IPS DF 6.9 (cell line): ENCODE measurements at regions not wholly inside any gene's neighbourhood (a gene's known extent, or its start where the extent isn't known, plus 50 kb on each side); places are given as distances from the start of the nearest gene placed in this dataset.
"Not testable (repeated sequence)": the region's sequence is repeated elsewhere in the genome, so short reads cannot be mapped to it uniquely, and the experiment has no call there.

Source experiments
- DNase-seq: peaks from one replicate; pipeline ENCODE4 v3.0.0-alpha.2; 2013; ENCODE audit warnings: low read depth, low spot score
- H3K27ac ChIP-seq: one replicate; pipeline ENCODE4 v1.5.1; 2013; ENCODE audit warnings: low read length, control low read depth
- H3K27me3 ChIP-seq: 2 replicates; pipeline ENCODE4 v1.6.1; 2013; ENCODE audit warnings: mild to moderate bottlenecking, low read length; ENCODE audit not compliant: control insufficient read depth, insufficient read depth
- H3K36me3 ChIP-seq: 2 replicates; pipeline ENCODE4 v1.6.1; 2013; ENCODE audit warnings: low read length; ENCODE audit not compliant: control insufficient read depth, insufficient read depth
- H3K4me1 ChIP-seq: 2 replicates; pipeline ENCODE4 v1.6.1; 2013; ENCODE audit warnings: low read length; ENCODE audit not compliant: control insufficient read depth, insufficient read depth
- H3K4me3 ChIP-seq: 2 replicates; pipeline ENCODE4 v1.5.1; 2013; ENCODE audit warnings: mild to moderate bottlenecking, low read length
- H3K9me3 ChIP-seq: 2 replicates; pipeline ENCODE4 v1.6.1; 2013; ENCODE audit warnings: low read length, inconsistent platforms; ENCODE audit not compliant: control insufficient read depth, insufficient read depth
- WGBS: extraction: QIAGEN DNeasy Blood & Tissue Kit; methylation state at CpG from one replicate; pipeline ENCODE4 v1.1.7; 2013; ENCODE audit warnings: mixed read lengths, missing lambda C conversion rate; ENCODE audit not compliant: insufficient read length, insufficient coverage; 5-methylcytosine and 5-hydroxymethylcytosine counted together

DNA sequence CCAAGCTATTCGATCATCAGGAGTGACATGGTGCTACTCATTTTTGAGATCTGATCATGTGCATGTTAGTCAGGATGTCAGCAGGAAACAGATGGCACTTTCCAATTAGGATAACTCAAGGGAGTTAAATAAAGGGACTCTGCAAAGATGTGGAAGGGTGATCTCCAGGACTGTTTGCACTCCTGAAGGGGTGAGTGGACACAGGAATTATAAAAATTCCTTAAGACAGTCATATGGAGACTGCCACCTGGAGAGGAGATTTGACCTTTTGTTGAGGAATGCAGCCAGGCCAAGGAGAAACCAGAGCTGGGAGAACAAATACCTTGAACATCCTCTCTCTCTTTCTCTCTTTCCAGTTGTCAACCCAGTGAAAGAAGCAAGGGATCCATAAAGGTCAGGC, 189.1 kb downstream of the GABRG2 start:
- Histone ChIP-seq H3K27me3 (no peaks in the 10 kb centered on the region), H3K4me1 (no peaks in the 10 kb centered on the region), H3K27ac (no peak overlapping the region), H3K36me3 (no peaks in the 10 kb centered on the region), H3K9me3 (no peaks in the 10 kb centered on the region), H3K4me3 (no peak overlapping the region)
- DNase-seq, result no peak
- no CpG with 5 or more reads among the region's 1 CpG for WGBS

DNA sequence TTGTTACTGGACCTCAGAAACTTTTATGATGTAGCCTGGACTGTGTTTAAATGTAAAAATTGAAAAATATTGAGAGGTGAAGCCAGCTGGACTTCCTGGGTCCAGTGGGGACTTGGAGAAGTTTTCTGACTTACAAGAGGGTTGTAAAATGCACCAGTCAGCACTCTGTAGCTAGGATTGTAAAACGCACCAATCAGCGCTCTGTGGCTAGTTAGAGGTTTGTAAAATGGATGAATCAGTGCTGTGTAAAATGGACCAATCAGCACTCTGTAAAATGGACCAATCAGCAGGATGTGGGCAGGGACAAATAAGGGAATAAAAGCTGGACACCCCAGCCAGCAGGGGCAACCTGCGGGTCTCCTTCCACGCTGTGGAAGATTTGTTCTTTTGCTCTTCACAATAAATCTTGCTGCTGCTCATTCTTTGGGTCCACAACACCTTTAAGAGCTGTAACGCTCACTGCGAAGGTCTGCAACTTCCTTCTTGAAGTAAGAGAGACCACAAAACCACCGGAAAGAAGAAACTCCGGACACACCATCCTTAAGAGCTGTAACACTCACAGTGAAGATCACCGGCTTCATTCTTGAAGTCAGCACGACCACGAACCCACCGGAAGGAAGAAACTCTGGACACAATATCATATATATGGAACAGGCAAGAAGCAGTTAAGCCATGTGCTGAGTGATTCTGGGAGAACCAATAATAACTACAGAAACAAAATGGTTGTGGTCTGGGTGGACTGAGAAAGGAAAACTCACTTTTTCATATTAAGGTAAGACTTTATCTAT, 201.3 kb downstream of the GABRG2 start:
- no peak for DNase-seq
- WGBS, result no CpG with 5 or more reads among the region's 12 CpGs
- H3K36me3 ChIP-seq, result no peaks in the 10 kb centered on the region
- H3K4me3 ChIP-seq, result no peak overlapping the region
- H3K27me3 ChIP-seq, result no peaks in the 10 kb centered on the region
- H3K4me1 ChIP-seq, result no peaks in the 10 kb centered on the region
- no peak overlapping the region for H3K27ac ChIP-seq
- no peaks in the 10 kb centered on the region for H3K9me3 ChIP-seq

DNA sequence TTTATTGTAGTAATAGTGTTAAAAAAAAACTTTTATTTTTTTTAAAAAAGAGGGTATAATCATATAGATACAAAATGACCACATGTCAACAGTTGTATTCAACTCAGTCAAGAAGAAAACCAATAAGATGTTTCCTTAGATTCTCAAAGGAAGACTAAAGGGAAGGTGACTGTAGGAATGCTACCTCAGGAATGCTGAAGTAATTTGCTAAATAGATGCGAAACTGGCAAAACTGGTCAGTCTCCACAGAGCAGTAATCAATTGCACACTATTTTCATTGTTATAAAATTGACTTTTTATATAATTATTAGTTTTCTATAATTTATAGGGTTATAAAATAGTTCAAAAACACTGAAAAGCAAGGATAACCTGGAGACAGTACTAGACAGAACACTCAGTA, 204.8 kb downstream of the GABRG2 start:
- Histone ChIP-seq H3K27me3 (no peaks in the 10 kb centered on the region), H3K4me3 (no peak overlapping the region), H3K4me1 (peaks cover 2% of the 10 kb centered on the region; the same call in 1 of the 2 replicates), H3K27ac (no peak overlapping the region), H3K9me3 (no peaks in the 10 kb centered on the region), H3K36me3 (no peaks in the 10 kb centered on the region)
- DNase-seq, result no peak
- WGBS, result no CpG with 5 or more reads among the region's 1 CpG

DNA sequence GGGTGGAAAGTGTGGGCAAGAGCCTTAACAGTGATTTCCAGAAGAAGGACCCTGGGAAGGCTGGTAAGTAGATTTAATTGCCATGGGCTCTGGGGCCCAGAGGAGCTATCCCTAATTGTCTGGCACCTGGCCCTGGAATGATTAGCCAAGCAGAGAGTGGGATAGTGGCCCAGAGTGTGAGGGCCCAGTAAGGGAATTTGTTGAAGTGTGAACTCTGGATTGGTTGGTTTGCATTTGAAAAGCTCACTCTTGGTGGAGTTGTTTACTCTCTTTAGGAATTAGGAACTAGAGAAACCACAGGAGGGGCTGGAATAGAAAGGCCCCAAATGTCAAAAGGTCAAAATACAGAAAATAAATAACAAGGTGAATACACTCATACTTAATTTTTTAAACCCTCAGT, 207.1 kb downstream of the GABRG2 start:
- Histone ChIP-seq H3K36me3 (no peaks in the 10 kb centered on the region), H3K4me3 (no peak overlapping the region), H3K27me3 (no peaks in the 10 kb centered on the region), H3K27ac (no peak overlapping the region), H3K9me3 (no peaks in the 10 kb centered on the region), H3K4me1 (peaks cover 2% of the 10 kb centered on the region; the same call in 1 of the 2 replicates)
- DNase-seq, result peak; percentile 55

DNA sequence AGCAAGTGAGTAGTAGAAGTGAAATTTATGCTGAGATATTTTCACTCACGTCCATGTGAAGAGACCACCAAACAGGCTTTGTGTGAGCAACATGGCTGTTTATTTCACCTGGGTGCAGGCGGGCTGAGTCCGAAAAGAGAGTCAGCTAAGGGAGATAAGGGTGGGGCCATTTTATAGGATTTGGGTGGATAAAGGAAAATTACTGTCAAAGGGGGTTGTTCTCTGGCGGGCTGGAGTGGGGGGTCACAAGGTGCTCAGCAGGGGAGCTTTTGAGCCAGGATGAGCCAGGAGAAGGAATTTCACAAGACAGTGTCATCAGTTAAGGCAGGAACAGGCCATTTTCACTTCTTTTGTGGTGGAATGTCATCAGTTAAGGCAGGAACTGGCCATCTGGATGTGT, 207.8 kb downstream of the GABRG2 start:
- H3K36me3 ChIP-seq, H3K4me3 ChIP-seq: not testable (repeated sequence)
- no CpG with 5 or more reads among the region's 4 CpGs for WGBS

DNA sequence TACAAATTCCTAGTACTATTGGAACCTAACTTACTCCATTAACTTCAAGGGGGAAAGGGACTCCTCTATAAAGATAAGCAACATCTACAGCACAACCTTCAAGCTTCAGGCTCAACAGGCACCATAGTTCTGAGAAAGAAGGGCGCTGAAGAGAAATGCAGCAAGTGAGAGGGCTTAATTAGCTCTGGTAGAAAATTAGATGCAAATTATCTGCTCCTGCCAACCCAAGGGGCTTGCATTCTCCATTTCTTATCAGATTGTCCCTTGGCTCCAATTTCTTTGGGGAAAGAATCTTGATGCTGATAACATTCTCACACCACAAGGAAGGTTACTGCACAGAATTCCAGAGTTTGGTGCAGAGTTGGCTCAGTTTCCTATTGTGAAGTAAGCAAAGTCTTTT, 214.6 kb downstream of the GABRG2 start:
- WGBS, result no CpG with 5 or more reads among the region's 1 CpG
- no peaks in the 10 kb centered on the region for H3K4me1 ChIP-seq
- no peaks in the 10 kb centered on the region for H3K36me3 ChIP-seq
- no peak overlapping the region for H3K27ac ChIP-seq
- H3K9me3 ChIP-seq, result no peaks in the 10 kb centered on the region
- H3K4me3 ChIP-seq, result no peak overlapping the region
- H3K27me3 ChIP-seq, result no peaks in the 10 kb centered on the region
- no peak for DNase-seq

More for the DNA sequence above, 207.8 kb downstream of the GABRG2 start:
- H3K27me3 ChIP-seq, H3K27ac ChIP-seq, DNase-seq, H3K4me1 ChIP-seq, H3K9me3 ChIP-seq: not testable (repeated sequence)

DNA sequence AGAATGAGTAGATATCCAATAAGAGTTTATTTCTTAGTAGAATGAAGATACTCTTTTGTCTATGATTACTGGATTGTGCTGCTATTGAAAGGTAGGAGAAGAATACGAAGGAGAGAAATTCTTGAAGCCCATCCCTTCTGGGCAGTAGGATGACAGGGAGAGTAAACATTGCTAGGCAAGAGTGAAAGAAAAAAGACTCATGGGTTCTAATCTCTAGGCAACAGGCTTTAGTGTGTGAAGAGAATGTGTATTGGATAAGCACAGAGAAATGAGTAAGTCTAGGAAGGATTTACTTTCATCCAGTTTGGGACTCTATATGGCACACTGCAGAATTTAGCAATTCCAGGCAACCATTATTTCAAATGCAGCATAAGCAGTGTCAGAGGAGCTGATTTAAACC, 216.0 kb downstream of the GABRG2 start:
- Histone ChIP-seq H3K9me3 (no peaks in the 10 kb centered on the region), H3K4me1 (no peaks in the 10 kb centered on the region), H3K27ac (no peak overlapping the region), H3K4me3 (no peak overlapping the region), H3K27me3 (no peaks in the 10 kb centered on the region), H3K36me3 (no peaks in the 10 kb centered on the region)
- DNase-seq, result no peak
- WGBS, result no CpG with 5 or more reads among the region's 1 CpG

DNA sequence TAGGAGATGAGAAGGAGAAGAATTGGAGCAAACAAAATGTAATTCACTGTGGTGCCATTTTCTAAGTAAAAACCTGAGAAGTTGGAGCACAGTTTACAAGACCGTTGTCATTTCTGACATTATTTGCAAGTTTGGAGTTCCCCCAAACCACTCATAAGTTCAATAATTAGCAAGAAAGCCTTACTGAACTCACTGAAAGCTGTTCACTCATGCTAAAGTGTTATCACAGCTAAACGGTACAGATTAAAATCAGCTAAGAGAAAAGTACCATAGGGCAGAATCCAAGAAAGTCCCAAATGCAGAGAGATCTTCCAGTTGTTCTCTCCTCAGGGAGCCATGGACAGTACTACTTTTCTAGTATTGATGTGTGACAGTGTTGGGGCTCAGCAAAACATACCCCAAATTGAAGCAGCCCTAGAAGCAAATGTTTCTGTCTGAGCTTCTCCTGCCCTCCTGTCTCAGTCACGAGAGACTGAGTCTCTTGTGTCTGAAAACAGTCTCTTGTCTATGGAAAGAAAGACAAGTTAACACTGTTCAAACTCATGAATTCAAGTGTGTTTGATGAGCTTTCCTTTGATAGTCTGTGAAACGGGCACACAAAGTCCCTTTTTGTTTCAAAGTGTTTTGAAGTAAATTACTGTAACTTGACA, 221.2 kb downstream of the GABRG2 start:
- Histone ChIP-seq H3K27ac (no peak overlapping the region), H3K4me1 (no peaks in the 10 kb centered on the region), H3K36me3 (no peaks in the 10 kb centered on the region), H3K9me3 (no peaks in the 10 kb centered on the region), H3K27me3 (no peaks in the 10 kb centered on the region), H3K4me3 (no peak overlapping the region)
- DNase-seq, result no peak
- no CpG with 5 or more reads among the region's 4 CpGs for WGBS

DNA sequence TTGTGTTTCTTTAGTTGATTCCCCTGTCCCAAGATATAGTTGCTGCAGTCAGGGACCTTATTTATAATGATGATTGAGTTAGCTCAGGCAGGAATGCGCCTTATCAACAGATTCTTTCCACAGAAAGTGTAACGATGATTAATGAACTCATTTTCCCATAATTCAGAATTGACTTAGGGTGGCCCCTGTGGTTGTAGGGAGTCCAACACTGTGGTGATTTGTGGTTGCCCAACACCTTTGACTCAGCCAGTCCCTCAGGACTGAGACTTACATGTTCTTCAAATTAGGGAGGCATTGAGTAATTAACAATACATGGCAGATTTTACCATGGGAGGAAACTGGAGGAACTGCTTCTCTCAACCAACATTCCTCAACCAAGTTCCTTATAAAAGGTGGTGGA, 221.9 kb downstream of the GABRG2 start:
- no peaks in the 10 kb centered on the region for H3K27me3 ChIP-seq
- H3K36me3 ChIP-seq, result no peaks in the 10 kb centered on the region
- H3K27ac ChIP-seq, result no peak overlapping the region
- H3K4me3 ChIP-seq, result no peak overlapping the region
- DNase-seq, result no peak
- WGBS, result no CpG with 5 or more reads among the region's 2 CpGs
- H3K9me3 ChIP-seq, result no peaks in the 10 kb centered on the region
- H3K4me1 ChIP-seq, result no peaks in the 10 kb centered on the region

DNA sequence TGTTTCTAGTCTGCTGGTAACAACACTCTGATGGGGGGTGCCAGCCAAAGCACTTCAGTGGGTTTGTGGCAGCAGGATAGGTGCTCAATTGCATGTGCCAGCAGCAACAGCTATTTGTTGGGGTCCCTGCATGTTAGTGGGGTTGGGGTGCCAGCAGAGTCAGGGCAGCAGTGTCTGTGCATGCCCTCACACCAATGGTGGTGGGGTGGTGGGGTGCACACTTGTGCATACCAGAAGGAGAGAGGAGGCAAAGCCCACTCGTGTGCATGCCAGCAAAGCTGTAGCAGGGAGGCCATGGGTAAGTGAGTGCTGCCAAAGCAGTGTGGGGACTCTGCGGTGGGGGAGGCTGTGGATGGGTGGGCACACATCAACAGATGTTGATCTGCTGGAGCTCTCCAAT, 232.2 kb downstream of the GABRG2 start:
- no peak overlapping the region for H3K27ac ChIP-seq
- WGBS, result no CpG with 5 or more reads among the region's 2 CpGs
- no peak overlapping the region for H3K4me3 ChIP-seq
- H3K27me3 ChIP-seq, result no peaks in the 10 kb centered on the region
- no peak for DNase-seq
- no peaks in the 10 kb centered on the region for H3K4me1 ChIP-seq
- no peaks in the 10 kb centered on the region for H3K9me3 ChIP-seq
- no peaks in the 10 kb centered on the region for H3K36me3 ChIP-seq

DNA sequence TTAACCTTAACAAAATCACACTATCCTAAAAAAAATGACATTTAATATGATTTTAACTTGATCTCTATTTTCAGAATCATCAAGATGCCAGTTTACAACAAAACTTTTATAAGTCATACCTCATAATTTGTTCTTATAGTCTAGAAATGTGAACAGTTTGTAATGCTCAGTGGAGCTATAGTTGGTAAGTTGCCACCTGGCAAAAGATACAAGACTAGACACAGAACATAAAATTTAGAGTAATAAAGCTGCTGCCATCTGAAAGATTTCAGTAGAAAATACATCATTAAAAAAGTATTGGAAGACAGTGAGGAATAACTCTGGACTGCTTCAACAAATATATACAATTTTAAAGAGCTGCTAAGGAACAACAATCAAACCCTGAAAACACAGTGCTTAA, 233.8 kb downstream of the GABRG2 start:
- H3K36me3 ChIP-seq, result no peaks in the 10 kb centered on the region
- H3K9me3 ChIP-seq, result no peaks in the 10 kb centered on the region
- DNase-seq, result no peak
- H3K27ac ChIP-seq, result no peak overlapping the region
- H3K4me3 ChIP-seq, result no peak overlapping the region
- no peaks in the 10 kb centered on the region for H3K27me3 ChIP-seq
- no peaks in the 10 kb centered on the region for H3K4me1 ChIP-seq
